ENCODE measurements at regions not wholly inside any gene's neighbourhood (a gene's known extent, or its start where the extent isn't known, plus 50 kb on each side); places are given as distances from the start of the nearest gene placed in this dataset.

- H3K27me3 ChIP-seq, result no peaks in the 10 kb centered on the region
- no peak for DNase-seq
- no peak for TF ChIP-seq POLR2A (IDR thresholded peaks at IDR 0.05)
- no peak for TF ChIP-seq CTCF (IDR thresholded peaks at IDR 0.05)
- intact Hi-C loops (cut with DNase I), result no loop called here
- H3K4me3 ChIP-seq (replicated peaks in 1 of 3), result no peak overlapping the region
- H3K36me3 ChIP-seq, result no peaks in the 10 kb centered on the region
- 35 to 45% methylated on average over 3 of the region's 3 CpGs for WGBS, 2 donors
- no peaks in the 10 kb centered on the region for H3K9me3 ChIP-seq
- peaks cover 0 to 8% of the 10 kb centered on the region in 2 donors for H3K4me1 ChIP-seq
- H3K27ac ChIP-seq, result no peak overlapping the region
These were observed 49.8 kb upstream of the XYLT1 start for GRCh38 chr16:17520561-17520960.
